CD14-positive monocyte (primary cell): ENCODE measurements at regions not wholly inside any gene's neighbourhood (a gene's known extent, or its start where the extent isn't known, plus 50 kb on each side); places are given as distances from the start of the nearest gene placed in this dataset.

ENCODE experiments used
- DNase-seq, 3 donors: peaks; one replicate each; pipeline ENCODE4 v3.0.0-alpha.2; 2011 to 2022
- H2AFZ ChIP-seq: 2 replicates; pipeline ENCODE4 v1.6.0; 2012; ENCODE audit warnings: mild to moderate bottlenecking, low read depth, low read length, inconsistent platforms; ENCODE audit not compliant: insufficient read depth, poor library complexity, severe bottlenecking
- H3K27ac ChIP-seq, 2 donors: 1 replicate in 1 of 2; 2 replicates in 1 of 2; pipeline ENCODE4 v1.5.1; 2012 to 2013; ENCODE audit warnings: low read length in 2 of 2, control low read depth in 1 of 2, inconsistent platforms in 1 of 2, low read depth in 1 of 2, mild to moderate bottlenecking in 1 of 2
- H3K27me3 ChIP-seq, 2 donors: one replicate each; pipeline versions ENCODE4 v1.6.0 to v1.6.1; 2011 to 2013; ENCODE audit warnings: low read length in 2 of 2; ENCODE audit not compliant: control insufficient read depth in 2 of 2, insufficient read depth in 2 of 2
- H3K36me3 ChIP-seq, 2 donors: replicated peaks in 1 of 2; 1 replicate in 1 of 2; 2 replicates in 1 of 2; pipeline versions ENCODE4 v1.5.1 to v1.6.1; 2012 to 2013; ENCODE audit warnings: low read length in 2 of 2, control low read depth in 1 of 2, inconsistent platforms in 1 of 2, mild to moderate bottlenecking in 1 of 2; ENCODE audit not compliant: insufficient read depth in 2 of 2, control insufficient read depth in 1 of 2
- H3K4me1 ChIP-seq, 2 donors: 1 replicate in 1 of 2; 2 replicates in 1 of 2; pipeline versions ENCODE4 v1.5.1 to v1.6.1; 2012 to 2013; ENCODE audit warnings: low read length in 2 of 2, control low read depth in 1 of 2, inconsistent platforms in 1 of 2, mild to moderate bottlenecking in 1 of 2, moderate library complexity in 1 of 2; ENCODE audit not compliant: insufficient read depth in 2 of 2, control insufficient read depth in 1 of 2
- H3K4me2 ChIP-seq: replicated peaks from 2 replicates; pipeline ENCODE3; 2012; ENCODE audit warnings: low read length, moderate library complexity, mild to moderate bottlenecking; ENCODE audit not compliant: poor library complexity, severe bottlenecking; ENCODE audit errors: extremely low read depth
- H3K4me3 ChIP-seq, 3 experiments: fragments of 200-600 bp in 1 of 3; sonication (generic) in 1 of 3; replicated peaks in 1 of 3; 1 replicate in 2 of 3; 2 replicates in 1 of 3; pipeline ENCODE4 v1.5.1; 2011 to 2013; ENCODE audit warnings: low read length in 3 of 3, mild to moderate bottlenecking in 3 of 3, control low read depth in 2 of 3, low read depth in 2 of 3, inconsistent platforms in 1 of 3, moderate library complexity in 1 of 3
- H3K79me2 ChIP-seq: 2 replicates; pipeline ENCODE4 v1.6.0; 2012; ENCODE audit warnings: mild to moderate bottlenecking, control low read depth, inconsistent platforms, low read length, moderate library complexity; ENCODE audit not compliant: insufficient read depth
- H3K9ac ChIP-seq: 2 replicates; pipeline ENCODE4 v1.6.0; 2017; ENCODE audit warnings: low read length, mild to moderate bottlenecking; ENCODE audit not compliant: insufficient read depth, poor library complexity, severe bottlenecking
- H3K9me3 ChIP-seq, 2 donors: replicated peaks in 1 of 2; 1 replicate in 1 of 2; 2 replicates in 1 of 2; pipeline versions ENCODE4 v1.5.1 to v1.6.1; 2012 to 2013; ENCODE audit warnings: low read length in 2 of 2, control low read depth in 1 of 2; ENCODE audit not compliant: control insufficient read depth in 1 of 2, insufficient read depth in 1 of 2
- H4K20me1 ChIP-seq: 2 replicates; pipeline ENCODE4 v1.6.0; 2012; ENCODE audit warnings: mild to moderate bottlenecking, low read length, control low read depth, moderate library complexity; ENCODE audit not compliant: insufficient read depth
- H3K27ac Mint-ChIP-seq, 7 donors: one replicate each; pipeline ENCODE4 v1.8.0; 2020; ENCODE audit warnings: mild to moderate bottlenecking in 7 of 7, mixed read lengths in 7 of 7, moderate library complexity in 6 of 7, inconsistent platforms in 2 of 7
- H3K27me3 Mint-ChIP-seq, 3 donors: one replicate each; pipeline ENCODE4 v1.8.0; 2021 to 2022; ENCODE audit warnings: low read depth in 3 of 3, mild to moderate bottlenecking in 3 of 3, mixed read lengths in 3 of 3, moderate library complexity in 3 of 3, inconsistent platforms in 1 of 3
- H3K36me3 Mint-ChIP-seq, 2 donors: one replicate each; pipeline ENCODE4 v1.8.0; 2020; ENCODE audit warnings: mixed read lengths in 2 of 2, inconsistent platforms in 1 of 2, mild to moderate bottlenecking in 1 of 2
- H3K4me1 Mint-ChIP-seq: one replicate; pipeline ENCODE4 v1.8.0; 2020; ENCODE audit warnings: mild to moderate bottlenecking, mixed read lengths
- H3K4me3 Mint-ChIP-seq, 2 donors: one replicate each; pipeline ENCODE4 v1.8.0; 2020; ENCODE audit warnings: mild to moderate bottlenecking in 2 of 2, mixed read lengths in 2 of 2, moderate library complexity in 1 of 2
- H3K9me3 Mint-ChIP-seq, 7 donors: one replicate each; pipeline ENCODE4 v1.8.0; 2020 to 2022; ENCODE audit warnings: mixed read lengths in 7 of 7, mild to moderate bottlenecking in 6 of 7, moderate library complexity in 6 of 7, inconsistent platforms in 2 of 7
- CTCF ChIP-seq: fragments of 200-600 bp; IDR thresholded peaks from one replicate; pipeline ENCODE4 v1.8.0; 2022; ENCODE audit warnings: antibody characterized with exemption, mild to moderate bottlenecking
- WGBS: methylation state at CpG from one replicate; pipeline ENCODE4 v1.1.5; 2013; ENCODE audit warnings: missing lambda C conversion rate; ENCODE audit not compliant: insufficient coverage; 5-methylcytosine and 5-hydroxymethylcytosine counted together
- intact Hi-C, 2 donors: fragments of 100-400 bp; cut with micrococcal nuclease; formaldehyde crosslinking; loops; one replicate each; pipeline versions ENCODE4 v1.15.0 to v1.15.1; 2023

GRCh38 chr15:97522347-97522746 is 438.2 kb upstream of the ARRDC4 start:
- Histone ChIP-seq H3K4me1 (peaks cover 0 to 3% of the 10 kb centered on the region in 2 donors), H3K27ac (no peak overlapping the region), H3K79me2 (no peaks in the 10 kb centered on the region), H3K4me3 (no peak overlapping the region), H3K9ac (no peak overlapping the region), H3K27me3 (no peaks in the 10 kb centered on the region), H3K9me3 (no peaks in the 10 kb centered on the region), H3K4me2 (no peak overlapping the region), H2AFZ (no peak overlapping the region), H4K20me1 (no peaks in the 10 kb centered on the region), H3K36me3 (no peaks in the 10 kb centered on the region)
- H3K36me3 Mint-ChIP-seq: no peaks in the 10 kb centered on the region
- 95% methylated on average over 16 of the region's 16 CpGs for WGBS
- peaks cover 0 to 9% (median under 1%) of the 10 kb centered on the region in 7 donors for H3K9me3 Mint-ChIP-seq
- peaks cover 16% of the 10 kb centered on the region for H3K4me1 Mint-ChIP-seq
- no peak overlapping the region for H3K27ac Mint-ChIP-seq
- peak overlapping the region in 1 of 2 donors; percentile 58 for H3K4me3 Mint-ChIP-seq
- DNase-seq: no peak
- H3K27me3 Mint-ChIP-seq: peaks cover 1 to 7% (median 2%) of the 10 kb centered on the region in 3 donors
- intact Hi-C loops: no loop called here
- TF ChIP-seq CTCF: no peak

GRCh38 chr15:97525809-97526208 is 434.7 kb upstream of the ARRDC4 start:
- Mint-ChIP-seq H3K27ac (no peak overlapping the region), H3K4me1 (peaks cover 5% of the 10 kb centered on the region), H3K9me3 (peaks cover 0 to 9% (median 1%) of the 10 kb centered on the region in 7 donors), H3K27me3 (peaks cover 1 to 3% (median 2%) of the 10 kb centered on the region in 3 donors), H3K36me3 (no peaks in the 10 kb centered on the region), H3K4me3 (no peak overlapping the region)
- Histone ChIP-seq H3K27ac (no peak overlapping the region), H3K36me3 (no peaks in the 10 kb centered on the region), H3K4me3 (no peak overlapping the region), H3K9ac (no peak overlapping the region), H4K20me1 (no peaks in the 10 kb centered on the region), H3K9me3 (no peaks in the 10 kb centered on the region), H3K4me1 (no peaks in the 10 kb centered on the region), H3K27me3 (no peaks in the 10 kb centered on the region), H3K4me2 (no peak overlapping the region), H2AFZ (no peak overlapping the region), H3K79me2 (no peaks in the 10 kb centered on the region)
- intact Hi-C loops: no loop called here
- TF ChIP-seq CTCF: no peak
- DNase-seq: no peak
